A549 (cell line): ENCODE measurements at regions not wholly inside any gene's neighbourhood (a gene's known extent, or its start where the extent isn't known, plus 50 kb on each side); places are given as distances from the start of the nearest gene placed in this dataset.

Experiments used
- ATAC-seq, 2 experiments: fragments of 200-7000 bp in 1 of 2; fragments of >200 bp in 1 of 2; cut with Nextera tagmentation in 1 of 2; cut with Tn5 transposase in 1 of 2; 3 replicates each; pipeline versions ENCODE4 v1.8.0 to v1.9.1; 2018 to 2020; ENCODE audit warnings: mild to moderate bottlenecking in 1 of 2, moderate library complexity in 1 of 2
- CTCF ChIA-PET: fragments of 300-600 bp; sonication (Branson Sonifier 250); formaldehyde crosslinking; extraction: SDS; loops from one replicate; lab custom pipeline; 2021; ENCODE audit warnings: antibody characterized with exemption, inconsistent platforms; lab: Yijun Ruan, JAX
- POLR2A ChIA-PET: fragments of 350-600 bp; formaldehyde crosslinking; extraction: SDS; loops from one replicate; lab custom pipeline; 2021; ENCODE audit warnings: antibody characterized with exemption, inconsistent platforms; lab: Yijun Ruan, JAX
- DNase-seq, 2 experiments: peaks; one replicate each; pipeline versions ENCODE4 v3.0.0 to v3.0.0-alpha.2; 2011 to 2016; ENCODE audit warnings: low read depth in 1 of 2, low spot score in 1 of 2
- FAIRE-seq: peaks from 2 replicates; lab custom pipeline; 2011; peaks lifted over from hg19 to GRCh38; lab: Jason Lieb, UNC
- H3K27ac ChIP-seq, 2 experiments: fragments of >200 bp; sonication (Bioruptor Twin); formaldehyde crosslinking; 3 replicates each; pipeline ENCODE4 v1.5.1; 2016 to 2017
- H3K4me1 ChIP-seq: fragments of >200 bp; sonication (Bioruptor Twin); formaldehyde crosslinking; 3 replicates; pipeline ENCODE4 v1.6.1; 2016
- H3K4me2 ChIP-seq: fragments of >200 bp; sonication (Bioruptor Twin); formaldehyde crosslinking; 3 replicates; pipeline ENCODE4 v1.6.1; 2016
- H3K4me3 ChIP-seq: fragments of >200 bp; sonication (Bioruptor Twin); formaldehyde crosslinking; 3 replicates; pipeline ENCODE4 v1.5.1; 2016
- H3K9me3 ChIP-seq: fragments of >200 bp; sonication (Bioruptor Twin); formaldehyde crosslinking; 3 replicates; pipeline ENCODE4 v1.6.1; 2016
- ATOH8 ChIP-seq: fragments of 250-450 bp; sonication (Bioruptor Pico); IDR thresholded peaks from 2 replicates; pipeline ENCODE4 v1.5.0; 2020; ENCODE audit warnings: low read depth, mild to moderate bottlenecking, moderate library complexity
- BCL3 ChIP-seq: fragments of >200 bp; sonication (Bioruptor Twin); formaldehyde crosslinking; IDR thresholded peaks from 3 replicates; pipeline ENCODE4 v1.6.1; 2016
- BHLHE40 ChIP-seq: IDR thresholded peaks from 2 replicates; pipeline ENCODE4 v1.6.1; 2012; ENCODE audit warnings: low read depth, low read length, inconsistent platforms
- CHD4 ChIP-seq: fragments of 200-600 bp; sonication (generic); IDR thresholded peaks from 2 replicates; pipeline ENCODE4 v1.6.1; 2016; ENCODE audit warnings: antibody characterized with exemption, mild to moderate bottlenecking, borderline replicate concordance
- EHMT2 ChIP-seq: fragments of 200-600 bp; sonication (generic); IDR thresholded peaks from 2 replicates; pipeline ENCODE4 v1.6.1; 2016; ENCODE audit warnings: antibody characterized with exemption, low read depth, mild to moderate bottlenecking, moderate library complexity
- ELK1 ChIP-seq: fragments of 150-350 bp; IDR thresholded peaks from 2 replicates; pipeline ENCODE4 v1.6.1; 2014; ENCODE audit warnings: low read depth, mild to moderate bottlenecking, low read length
- ESRRA ChIP-seq: fragments of 150-350 bp; IDR thresholded peaks from 2 replicates; pipeline ENCODE4 v1.6.1; 2014; ENCODE audit warnings: mild to moderate bottlenecking, low read length, borderline replicate concordance
- FOSL2 ChIP-seq, 2 experiments: fragments of 450-650 bp in 1 of 2; fragments of >200 bp in 1 of 2; sonication (Bioruptor Twin) in 1 of 2; formaldehyde crosslinking; IDR thresholded peaks; 2 replicates each; pipeline versions ENCODE4 v1.5.0 to v1.6.1; 2016 to 2020; ENCODE audit warnings: mild to moderate bottlenecking in 1 of 2, moderate library complexity in 1 of 2
- GATA3 ChIP-seq: IDR thresholded peaks from 2 replicates; pipeline ENCODE4 v1.6.1; 2012; ENCODE audit warnings: borderline replicate concordance
- HES2 ChIP-seq: fragments of >200 bp; sonication (Bioruptor Twin); formaldehyde crosslinking; IDR thresholded peaks from 2 replicates; pipeline ENCODE4 v1.6.1; 2016
- HEYL ChIP-seq: fragments of 250-450 bp; sonication (Bioruptor Pico); IDR thresholded peaks from 2 replicates; pipeline ENCODE4 v1.8.0; 2021; ENCODE audit warnings: mild to moderate bottlenecking, moderate library complexity
- HMGXB4 ChIP-seq: fragments of 250-450 bp; sonication (Bioruptor Pico); IDR thresholded peaks from 2 replicates; pipeline ENCODE4 v1.5.0; 2021; ENCODE audit warnings: mild to moderate bottlenecking, moderate library complexity, borderline replicate concordance
- HOXA7 ChIP-seq: fragments of 250-450 bp; sonication (Bioruptor Pico); IDR thresholded peaks from 2 replicates; pipeline ENCODE4 v1.5.0; 2020; ENCODE audit warnings: mild to moderate bottlenecking, moderate library complexity
- HOXB13 ChIP-seq: fragments of 250-450 bp; sonication (Bioruptor Pico); IDR thresholded peaks from 2 replicates; pipeline ENCODE4 v1.5.0; 2020; ENCODE audit warnings: low read depth, mild to moderate bottlenecking, moderate library complexity
- HOXB5 ChIP-seq: fragments of 250-450 bp; sonication (Bioruptor Pico); IDR thresholded peaks from 2 replicates; pipeline ENCODE4 v1.5.0; 2020; ENCODE audit warnings: mild to moderate bottlenecking, moderate library complexity
- JUN ChIP-seq, 2 experiments: fragments of >200 bp; sonication (Bioruptor Twin); formaldehyde crosslinking; IDR thresholded peaks; 2 replicates in 1 of 2; 3 replicates in 1 of 2; pipeline ENCODE4 v1.6.1; 2016 to 2017
- JUNB ChIP-seq: fragments of >200 bp; sonication (Bioruptor Twin); formaldehyde crosslinking; IDR thresholded peaks from 2 replicates; pipeline ENCODE4 v1.6.1; 2016
- KDM5A ChIP-seq: fragments of 200-600 bp; sonication (generic); IDR thresholded peaks from 2 replicates; pipeline ENCODE4 v1.6.1; 2016; ENCODE audit warnings: antibody characterized with exemption, mild to moderate bottlenecking
- MAFK ChIP-seq: fragments of 450-650 bp; IDR thresholded peaks from 2 replicates; pipeline ENCODE4 v1.6.1; 2014; ENCODE audit not compliant: partially characterized antibody
- MYC ChIP-seq: IDR thresholded peaks from 2 replicates; pipeline ENCODE4 v1.6.1; 2012; ENCODE audit warnings: mild to moderate bottlenecking, inconsistent platforms, low read length, improper control_type of control experiment, borderline replicate concordance
- NR3C1 ChIP-seq: fragments of >200 bp; sonication (Bioruptor Twin); formaldehyde crosslinking; IDR thresholded peaks from 3 replicates; pipeline ENCODE4 v1.6.1; 2017
- PBX3 ChIP-seq: IDR thresholded peaks from 2 replicates; pipeline ENCODE4 v1.6.1; 2012
- RAD21 ChIP-seq, 2 experiments: fragments of >200 bp in 1 of 2; sonication (Bioruptor Twin) in 1 of 2; formaldehyde crosslinking in 1 of 2; IDR thresholded peaks in 1 of 2; conservative IDR thresholded peaks in 1 of 2; 2 replicates in 1 of 2; 3 replicates in 1 of 2; pipeline ENCODE4 v1.6.1; 2012 to 2018; ENCODE audit warnings: inconsistent platforms in 1 of 2
- RARB ChIP-seq: fragments of 250-450 bp; sonication (Bioruptor Pico); IDR thresholded peaks from 2 replicates; pipeline ENCODE4 v1.8.0; 2021; ENCODE audit warnings: mild to moderate bottlenecking, moderate library complexity
- RCOR1 ChIP-seq: fragments of 150-350 bp; IDR thresholded peaks from 2 replicates; pipeline ENCODE4 v1.6.1; 2014; ENCODE audit warnings: antibody characterized with exemption, low read length, low read depth
- RFX5 ChIP-seq: fragments of 450-650 bp; IDR thresholded peaks from 2 replicates; pipeline ENCODE4 v1.7.1; 2014; ENCODE audit warnings: antibody characterized with exemption, mild to moderate bottlenecking, moderate library complexity
- TFCP2L1 ChIP-seq: fragments of 250-450 bp; sonication (Bioruptor Pico); IDR thresholded peaks from 2 replicates; pipeline ENCODE4 v1.5.0; 2021; ENCODE audit warnings: mild to moderate bottlenecking
- ZFP36 ChIP-seq: fragments of 450-650 bp; IDR thresholded peaks from 2 replicates; pipeline ENCODE4 v1.6.1; 2014; ENCODE audit warnings: borderline replicate concordance; ENCODE audit not compliant: partially characterized antibody
- ZSCAN20 ChIP-seq: fragments of 250-450 bp; sonication (Bioruptor Pico); IDR thresholded peaks from 2 replicates; pipeline ENCODE4 v1.8.0; 2022; ENCODE audit warnings: mild to moderate bottlenecking, moderate library complexity
- WGBS: methylation state at CpG from one replicate; pipeline ENCODE4 v1.1.6; 2017; ENCODE audit errors: missing lambda C conversion rate; 5-methylcytosine and 5-hydroxymethylcytosine counted together

- ChIA-PET CTCF (interaction anchor here (1.1 kb wide), 1 partner anchor 134 kb away, joined by 3 read pairs; no protein-coding TSS in a partner anchor), POLR2A (no interaction called here)
- H3K9me3 ChIP-seq: no peaks in the 10 kb centered on the region
- no peak overlapping the region for H3K27ac ChIP-seq
- DNase-seq: no peak
- no peak for FAIRE-seq
- H3K4me2 ChIP-seq: no peak overlapping the region
- no peak for ATAC-seq
- H3K4me3 ChIP-seq: no peak overlapping the region
- TF ChIP-seq EHMT2: no peak
- no peak for TF ChIP-seq JUN (IDR thresholded peaks at IDR 0.05)
- TF ChIP-seq TFCP2L1: no peak
- peak; percentile 57 for TF ChIP-seq MAFK
- no peaks in the 10 kb centered on the region for H3K4me1 ChIP-seq
Measured at GRCh38 chr6:159351707-159352106, 182.5 kb downstream of the FNDC1 start.

GRCh38 chr6:159349915-159350314 lies 180.7 kb downstream of the FNDC1 start:
- ChIA-PET CTCF (no interaction called here), POLR2A (interaction anchor here (0.7 kb wide), 1 partner anchor 72 kb away, joined by 6 read pairs; no protein-coding TSS in a partner anchor)
- FAIRE-seq (no peak), DNase-seq (no peak), ATAC-seq (no peak)
- no peak overlapping the region for H3K4me2 ChIP-seq
- no peak overlapping the region for H3K27ac ChIP-seq
- 2% methylated on average over 4 of the region's 4 CpGs for WGBS
- H3K4me1 ChIP-seq: no peaks in the 10 kb centered on the region
- H3K9me3 ChIP-seq: no peaks in the 10 kb centered on the region
- H3K4me3 ChIP-seq: no peak overlapping the region
- TF ChIP-seq JUNB (no peak), HEYL (CRISPR knock-in tag) (no peak), RCOR1 (no peak), JUN (IDR thresholded peaks at IDR 0.05) (no peak), HES2 (no peak), MYC (no peak), KDM5A (no peak), HMGXB4 (CRISPR knock-in tag) (no peak), BHLHE40 (no peak), ZSCAN20 (CRISPR knock-in tag) (no peak), GATA3 (no peak), RAD21 (conservative IDR thresholded peaks at IDR 0.05 in 1 of 2, IDR thresholded peaks at IDR 0.05 in 1 of 2) (no peak), ZFP36 (no peak), FOSL2 (IDR thresholded peaks at IDR 0.05) (no peak), FOSL2 (CRISPR knock-in tag; IDR thresholded peaks at IDR 0.05) (no peak), HOXB13 (CRISPR knock-in tag) (no peak)
- TF ChIP-seq, all 56 proteins: peak for 0

- no peak overlapping the region for H3K27ac ChIP-seq
- no peak for FAIRE-seq
- TF ChIP-seq ATOH8 (no peak), PBX3 (no peak), HES2 (no peak), ELK1 (no peak), HOXA7 (CRISPR knock-in tag) (no peak), MYC (no peak), RARB (CRISPR knock-in tag) (no peak), JUNB (no peak), ESRRA (no peak), FOSL2 (IDR thresholded peaks at IDR 0.05) (no peak), FOSL2 (CRISPR knock-in tag; IDR thresholded peaks at IDR 0.05) (no peak), HOXB5 (CRISPR knock-in tag) (no peak), NR3C1 (no peak), BCL3 (no peak), RFX5 (no peak), CHD4 (no peak), RCOR1 (no peak)
Measured at GRCh38 chr6:159343709-159344108, 174.5 kb downstream of the FNDC1 start.

More at GRCh38 chr6:159343709-159344108, 174.5 kb downstream of the FNDC1 start:
- no peak overlapping the region for H3K4me3 ChIP-seq
- no peaks in the 10 kb centered on the region for H3K9me3 ChIP-seq
- 3% methylated on average over 1 of the region's 1 CpG for WGBS
- ATAC-seq (no peak), DNase-seq (no peak)
- CTCF ChIA-PET: no interaction called here
- POLR2A ChIA-PET: no interaction called here
- H3K4me1 ChIP-seq: no peaks in the 10 kb centered on the region
- H3K4me2 ChIP-seq: no peak overlapping the region
